SIG-M5 treated with dmso at 0.1 percent for 504 hours (cell line): ENCODE measurements at regions not wholly inside any gene's neighbourhood (a gene's known extent, or its start where the extent isn't known, plus 50 kb on each side); places are given as distances from the start of the nearest gene placed in this dataset.
"Not testable (repeated sequence)": the region's sequence is repeated elsewhere in the genome, so short reads cannot be mapped to it uniquely, and the experiment has no call there.

Experiments used
- DNase-seq: peaks from one replicate; lab custom pipeline; 2025; ENCODE audit not compliant: unreplicated experiment; lab: John Stamatoyannopoulos, UW

DNA sequence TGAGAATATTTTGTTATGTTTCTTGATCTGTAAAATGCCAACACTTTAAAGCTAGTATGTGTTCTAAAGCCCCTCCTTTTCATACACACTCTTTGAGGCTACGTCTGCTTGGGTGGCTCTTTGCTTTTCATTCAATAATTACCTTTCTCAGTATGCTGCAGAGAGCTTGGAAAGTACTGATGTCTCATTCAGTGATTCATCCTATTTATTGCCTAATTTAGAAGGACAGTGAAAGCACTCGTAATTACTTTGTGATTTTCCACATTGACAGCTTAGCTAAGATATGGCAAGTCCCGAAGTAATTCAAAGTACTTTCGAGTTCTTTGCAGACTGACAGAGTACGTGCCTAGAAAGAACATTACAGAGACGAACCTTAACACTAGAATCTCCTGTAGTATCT is 57.2 kb downstream of the BMP15 start:
- no peak for DNase-seq

DNA sequence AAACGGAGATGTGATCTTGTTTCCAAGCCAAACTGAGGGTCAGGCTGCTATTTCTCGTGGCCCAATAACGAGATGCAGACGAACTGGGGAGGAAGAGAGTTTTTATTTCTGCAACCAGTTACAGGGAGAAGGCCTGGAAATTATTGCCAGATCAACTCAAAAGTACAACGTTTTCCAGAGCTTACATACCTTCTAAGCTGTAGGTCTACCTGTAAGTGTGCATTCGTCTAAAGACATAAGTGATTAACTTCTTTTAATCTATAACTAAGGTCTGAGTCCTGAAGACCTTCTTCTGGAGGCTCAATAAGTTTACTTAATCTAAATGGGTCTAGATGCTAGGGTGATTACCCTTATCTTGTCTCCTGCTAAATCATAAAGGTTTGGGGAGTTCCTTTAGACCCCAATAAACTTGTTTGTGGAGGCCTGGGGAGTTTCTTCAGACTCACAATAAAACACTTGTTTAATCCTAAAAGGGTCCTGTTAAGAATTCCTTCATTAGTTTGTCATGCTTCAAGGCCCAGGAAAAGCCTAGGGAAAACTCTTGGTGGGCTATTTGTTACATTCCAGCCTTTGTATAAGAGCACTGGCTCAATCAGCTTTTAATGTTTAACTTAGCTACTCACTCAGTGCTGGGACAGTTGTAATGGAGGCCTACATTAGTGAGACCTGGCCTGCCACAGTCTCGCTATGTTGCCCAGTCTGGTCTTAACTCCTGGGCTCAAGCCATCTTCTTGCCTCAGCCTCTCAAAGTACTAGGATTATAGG is 58.5 kb downstream of the BMP15 start:
- not testable (repeated sequence) for DNase-seq

DNA sequence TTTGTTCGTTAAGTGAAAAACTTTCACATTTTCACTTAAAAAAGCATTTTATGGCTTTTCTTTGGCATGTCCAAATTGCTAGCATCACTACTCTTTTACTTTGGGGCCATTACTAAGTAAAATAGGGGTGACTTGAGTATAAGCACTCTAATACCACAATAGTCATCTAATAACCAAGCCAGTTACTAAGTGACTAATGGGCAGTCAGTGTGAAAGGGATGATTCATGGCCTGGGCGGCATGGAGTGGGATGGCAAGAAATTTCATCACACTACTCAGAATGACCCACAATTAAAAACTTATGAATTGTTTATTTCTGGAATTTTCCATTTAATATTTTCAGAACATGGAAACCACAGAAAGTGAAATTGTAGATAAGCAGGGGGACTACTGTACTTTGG is 60.9 kb downstream of the BMP15 start:
- no peak for DNase-seq

DNA sequence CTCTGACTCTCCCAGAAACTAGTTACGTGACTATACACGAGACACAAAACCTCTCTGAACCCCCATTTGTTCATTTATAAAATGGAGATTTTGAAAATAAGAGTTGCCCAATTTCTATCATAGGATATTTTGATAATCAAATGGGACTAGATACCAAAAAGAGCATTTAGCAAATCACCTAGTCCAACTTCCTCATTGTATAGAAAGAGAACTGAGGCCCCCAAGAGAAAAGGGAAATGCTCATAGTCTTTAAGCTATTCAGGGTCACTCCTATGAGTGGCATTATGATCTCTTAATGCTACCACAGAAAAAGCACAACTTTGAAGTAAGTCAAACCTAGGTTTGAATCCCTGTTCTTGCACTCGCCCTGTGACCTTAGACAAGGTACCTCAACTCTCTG is 62.7 kb downstream of the BMP15 start:
- no peak for DNase-seq

DNA sequence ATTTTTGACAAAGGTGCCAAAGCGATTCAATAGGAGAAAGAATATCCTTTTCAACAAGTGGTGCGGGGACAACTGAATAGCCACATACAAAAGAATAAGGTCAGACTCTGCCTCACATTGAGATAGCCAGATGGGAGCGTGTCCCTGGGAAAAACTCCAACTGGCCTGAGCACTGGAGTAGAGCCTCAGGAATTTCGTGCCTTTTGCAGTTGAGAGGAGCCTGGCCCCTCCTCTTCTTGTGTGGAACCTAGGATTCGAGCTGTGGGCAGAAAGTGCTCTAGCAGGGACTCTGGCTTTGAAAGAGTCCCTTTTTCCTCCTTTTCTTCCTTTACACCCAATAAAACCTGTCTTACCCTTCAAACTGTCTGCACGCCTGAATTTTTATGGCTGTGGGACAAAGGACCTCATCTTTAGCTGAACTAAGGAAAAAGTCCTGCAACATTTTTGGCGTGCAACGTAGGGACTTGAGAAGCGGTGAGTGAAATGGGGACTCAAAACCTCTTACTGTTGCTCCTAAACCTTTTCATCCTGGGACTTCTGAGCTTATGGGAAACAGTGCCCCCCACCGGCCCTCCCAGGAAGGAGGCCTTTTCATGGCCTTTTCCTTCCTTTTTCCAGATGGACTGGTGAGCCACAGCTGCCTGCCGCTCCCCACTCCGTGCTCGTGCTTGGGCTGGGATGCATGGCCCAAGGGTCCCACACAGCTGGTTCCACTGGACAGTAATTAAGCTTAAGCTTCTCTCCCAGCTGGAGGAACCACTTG is 68.6 kb downstream of the BMP15 start:
- no peak for DNase-seq

DNA sequence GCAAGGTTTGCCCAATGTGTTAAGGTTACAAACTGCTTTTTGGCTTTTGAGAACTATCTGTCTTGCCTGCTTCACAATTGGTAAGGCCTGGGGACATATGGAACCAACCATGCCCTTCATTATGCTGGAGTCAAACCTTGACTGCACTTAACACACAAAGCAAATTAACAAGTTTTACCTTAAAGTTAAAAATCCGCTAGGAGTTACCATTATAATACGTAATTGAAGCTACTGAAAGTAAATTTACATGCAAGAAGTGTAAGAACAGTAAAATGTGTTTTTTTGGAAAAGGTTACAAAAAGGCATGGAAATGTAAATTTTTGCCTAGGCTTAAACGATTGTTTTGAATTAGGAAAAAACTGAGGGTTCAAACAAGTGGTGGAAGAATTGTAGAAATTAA is 69.7 kb downstream of the BMP15 start:
- no peak for DNase-seq

DNA sequence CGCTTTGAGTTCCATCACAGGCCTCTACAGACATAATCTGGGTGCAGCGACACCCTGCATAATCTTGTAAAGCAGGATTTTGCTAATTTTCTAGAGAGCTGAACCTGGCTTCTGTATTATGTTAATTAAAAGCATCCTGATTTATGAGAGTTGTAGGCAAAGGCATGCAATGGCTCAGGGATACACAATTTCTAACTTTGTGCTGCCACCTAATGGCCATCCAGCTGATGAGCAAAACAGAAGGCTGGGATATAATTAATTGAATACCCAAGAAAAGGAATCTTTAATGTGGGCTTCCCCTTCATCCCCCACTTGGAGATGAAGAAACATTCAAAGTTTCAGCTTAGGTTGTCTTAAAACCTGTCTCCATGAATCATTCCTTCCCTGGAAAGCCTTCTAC is 78.1 kb downstream of the BMP15 start:
- DNase-seq = peak; percentile 3

DNA sequence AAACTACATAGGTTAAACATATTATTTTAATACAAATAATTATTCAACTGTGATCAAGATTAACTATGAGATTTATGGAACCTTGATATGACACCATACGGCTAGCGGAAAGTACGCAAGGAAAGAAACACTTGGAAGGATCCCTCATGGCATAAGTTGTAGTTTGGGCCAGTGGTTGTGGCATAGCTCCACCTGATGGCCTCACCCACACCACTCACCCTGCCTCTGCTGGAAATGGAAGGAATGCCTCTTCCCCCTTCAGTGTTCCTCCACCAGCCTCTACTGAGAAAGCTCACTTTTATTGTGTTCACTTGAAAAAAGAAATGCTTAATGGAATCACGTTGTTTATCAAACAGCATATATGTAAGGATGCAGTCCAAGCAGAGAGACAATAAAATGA is 86.4 kb downstream of the BMP15 start:
- no peak for DNase-seq

DNA sequence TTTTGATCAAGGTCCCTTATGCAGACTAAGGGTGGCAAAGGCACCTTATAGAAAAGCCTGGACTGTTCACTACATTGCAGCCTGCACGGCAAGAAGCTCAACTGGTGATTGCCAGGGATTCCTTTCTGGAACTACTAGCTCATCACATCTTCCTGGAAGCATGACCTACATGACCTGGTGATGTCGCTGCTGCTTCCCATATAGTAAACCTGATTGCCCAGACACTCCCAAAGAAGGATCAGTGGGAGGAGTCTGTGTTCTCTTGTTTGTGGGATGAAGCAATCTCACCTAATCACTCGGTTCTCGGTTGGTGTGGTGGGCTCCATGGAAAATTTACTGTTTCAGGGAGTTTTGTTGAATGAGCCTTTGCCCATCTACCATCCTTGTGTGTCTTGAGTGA is 89.8 kb downstream of the BMP15 start:
- not testable (repeated sequence) for DNase-seq

DNA sequence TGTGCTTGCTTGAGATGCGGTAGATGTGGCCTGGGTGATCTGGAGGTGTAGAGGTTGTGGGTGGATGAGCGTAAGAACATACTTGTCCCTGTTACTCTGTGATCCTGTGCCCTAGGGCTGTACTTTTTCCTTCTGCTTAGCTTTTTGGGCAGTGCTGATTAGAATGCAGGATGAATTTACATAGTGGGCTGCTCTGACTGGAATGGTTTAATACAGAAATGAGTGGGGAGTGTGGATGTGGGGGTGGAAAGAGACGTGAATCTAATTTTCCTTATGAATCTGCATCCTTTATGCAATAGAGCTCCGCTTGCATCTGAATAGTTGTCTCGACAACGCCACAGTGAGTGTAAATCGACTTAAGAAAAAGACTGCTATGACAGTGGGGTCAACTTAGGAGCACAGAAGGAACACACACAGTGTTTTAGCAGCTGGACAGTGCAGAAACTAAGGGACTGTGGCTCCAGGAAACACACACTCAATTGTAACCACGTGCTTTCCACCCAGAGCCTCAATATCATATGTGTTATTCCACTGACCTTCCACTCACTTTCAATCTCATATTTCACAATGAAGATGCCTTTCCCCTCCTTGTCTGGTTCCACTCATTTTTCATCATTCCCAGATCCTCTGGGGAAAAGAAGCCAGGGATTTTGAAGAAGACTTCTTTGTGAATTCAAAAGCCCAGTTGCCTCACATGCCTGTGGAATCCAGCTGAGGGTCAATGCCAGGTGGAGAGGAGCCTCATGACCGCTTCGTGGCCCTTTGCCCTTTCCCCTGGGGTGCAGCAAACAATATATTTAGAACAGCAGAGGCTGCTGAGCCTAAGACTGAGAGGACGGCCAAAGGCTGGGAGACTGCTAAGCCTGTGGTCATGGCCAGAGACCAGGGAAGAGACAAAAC is 91.4 kb downstream of the BMP15 start:
- DNase-seq = not testable (repeated sequence)

DNA sequence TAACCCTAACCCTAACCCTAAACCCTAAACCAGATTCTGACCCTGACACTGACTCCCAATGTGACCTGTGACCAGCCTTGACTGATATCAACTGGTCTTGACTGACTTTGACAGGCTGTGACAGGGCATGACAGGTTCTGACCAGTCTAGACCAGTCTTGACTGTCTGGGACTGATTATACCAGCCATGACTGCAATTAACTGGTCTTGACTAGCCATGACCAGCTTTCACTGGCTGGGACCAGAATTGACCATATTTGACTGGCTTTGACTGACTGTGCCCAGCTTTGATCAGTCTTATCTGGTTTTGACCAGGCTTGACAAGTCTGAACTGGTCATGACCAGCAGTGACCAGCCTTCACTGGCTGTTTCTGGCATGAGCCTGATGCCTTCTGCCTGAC is 95.5 kb downstream of the BMP15 start:
- no peak for DNase-seq

DNA sequence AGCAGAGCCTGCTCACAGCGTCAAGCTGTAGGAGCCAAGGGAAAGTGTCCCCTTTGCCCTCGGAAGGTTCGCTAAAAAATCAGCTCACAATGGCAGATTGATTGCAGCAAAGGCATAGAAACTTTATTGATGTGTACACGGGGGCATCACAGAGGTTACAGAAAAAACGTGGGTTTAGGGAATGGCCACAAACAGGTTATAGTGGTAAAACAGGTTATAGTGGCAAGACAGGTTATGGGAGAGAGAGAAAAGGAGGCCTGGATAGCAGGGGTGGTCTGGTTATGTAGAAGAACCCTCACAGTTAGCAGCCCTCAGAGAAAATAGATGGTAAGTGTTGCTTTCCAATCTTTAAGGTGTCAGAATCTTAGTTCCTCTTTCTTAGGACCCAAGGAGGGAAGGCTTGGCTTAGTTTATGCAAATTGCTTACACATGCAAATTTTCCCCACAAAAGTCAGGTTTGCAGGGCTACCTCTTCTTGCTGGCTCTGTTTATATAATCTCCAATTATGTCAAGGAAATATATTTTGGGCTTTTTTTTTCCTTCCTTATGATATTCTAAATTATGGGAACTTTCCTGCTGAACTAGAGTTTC is 113.7 kb downstream of the BMP15 start:
- DNase-seq = no peak

DNA sequence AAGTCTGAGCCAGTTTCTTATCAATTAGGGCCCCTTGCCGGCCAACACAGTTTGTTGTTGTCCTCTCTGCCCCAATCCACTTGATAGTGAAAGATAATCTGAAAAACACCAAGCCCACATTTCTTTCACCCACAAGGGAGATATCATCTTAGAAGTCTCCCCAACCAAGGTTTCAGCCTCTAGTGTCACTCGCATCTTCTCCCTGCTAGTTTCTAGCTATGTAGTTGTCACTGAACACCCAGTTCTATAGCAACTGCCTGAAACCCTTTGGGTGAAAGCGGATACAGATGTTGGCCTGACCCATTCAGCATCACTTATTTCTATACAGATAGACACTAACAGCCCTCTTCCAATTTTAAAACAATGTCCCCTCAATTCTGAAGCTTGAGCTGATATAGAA is 116.3 kb downstream of the BMP15 start:
- DNase-seq = no peak

DNA sequence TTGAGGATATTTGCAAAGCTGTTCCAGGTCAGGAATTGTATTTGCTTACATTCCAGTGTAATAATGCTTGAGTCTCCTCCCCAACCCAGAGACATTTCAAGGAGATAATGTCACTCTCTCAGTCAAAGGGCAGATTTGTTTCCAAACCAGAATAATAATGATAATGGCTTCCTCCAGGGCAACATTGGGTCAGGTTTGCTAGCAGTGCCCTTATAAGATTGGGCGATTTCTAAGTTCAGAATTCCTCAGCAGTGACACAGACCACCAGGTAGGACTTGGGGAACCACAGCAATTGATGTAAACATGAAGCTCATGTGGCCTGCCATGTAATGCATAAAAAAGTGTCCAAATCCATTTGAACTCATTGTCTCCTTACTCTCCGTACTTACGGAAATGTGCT is 125.2 kb downstream of the BMP15 start:
- no peak for DNase-seq

DNA sequence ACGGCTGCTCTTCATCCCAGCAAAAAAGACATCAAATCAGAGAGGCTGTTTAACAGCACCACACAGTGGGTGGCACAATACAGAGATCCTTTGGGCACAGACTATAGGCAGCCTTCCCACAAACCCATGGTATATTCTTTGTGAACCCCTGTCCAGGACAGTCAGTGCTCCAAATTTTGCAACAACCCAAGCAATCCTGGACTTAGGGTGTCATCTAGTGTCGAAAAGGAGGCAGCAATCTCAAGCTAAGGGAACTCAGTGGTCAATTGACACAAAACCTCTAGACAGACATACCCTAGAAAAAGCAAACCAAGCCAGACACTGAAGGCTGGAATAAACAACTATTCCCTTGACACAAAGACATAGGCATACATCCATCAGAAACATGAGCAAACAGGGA is 137.4 kb downstream of the BMP15 start:
- DNase-seq = no peak

DNA sequence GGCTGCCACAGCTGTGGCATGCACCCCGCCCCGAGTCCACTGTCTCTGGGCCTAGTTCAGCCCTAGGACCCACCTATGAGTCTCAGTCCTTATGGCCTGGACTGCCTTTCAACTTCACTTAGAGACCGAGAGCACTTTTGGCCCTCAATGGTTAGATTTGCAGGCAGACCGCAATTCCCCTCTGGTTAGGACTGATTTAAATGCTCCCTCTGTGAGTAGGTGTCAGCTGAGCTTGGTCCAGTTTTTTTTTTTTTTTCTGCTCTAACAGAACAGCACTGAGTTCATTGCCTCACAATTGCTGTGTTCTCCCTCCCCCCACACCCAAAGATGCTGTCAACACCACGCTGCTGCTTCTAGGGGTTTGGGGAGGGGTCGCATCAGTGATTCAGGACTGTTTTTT is 143.2 kb downstream of the BMP15 start:
- DNase-seq = no peak

DNA sequence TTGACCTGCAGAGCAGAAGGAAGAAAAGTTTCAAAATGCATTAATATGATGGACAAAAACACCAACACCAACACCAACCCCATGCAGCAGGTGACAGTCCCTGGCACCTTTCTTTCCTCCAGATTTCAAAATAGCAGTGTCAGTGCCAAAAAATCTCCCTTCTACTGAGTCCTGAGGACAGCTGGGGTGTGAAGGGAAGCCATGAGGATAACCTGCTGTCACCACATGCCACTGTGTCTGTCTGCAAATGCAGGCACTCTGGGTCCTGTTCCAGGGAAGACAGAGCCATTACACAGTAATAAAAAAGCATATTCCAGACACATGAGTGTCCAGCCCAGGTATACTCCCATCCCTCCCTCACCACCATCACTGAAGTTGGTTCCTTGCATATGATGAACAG is 187.5 kb downstream of the BMP15 start:
- no peak for DNase-seq

DNA sequence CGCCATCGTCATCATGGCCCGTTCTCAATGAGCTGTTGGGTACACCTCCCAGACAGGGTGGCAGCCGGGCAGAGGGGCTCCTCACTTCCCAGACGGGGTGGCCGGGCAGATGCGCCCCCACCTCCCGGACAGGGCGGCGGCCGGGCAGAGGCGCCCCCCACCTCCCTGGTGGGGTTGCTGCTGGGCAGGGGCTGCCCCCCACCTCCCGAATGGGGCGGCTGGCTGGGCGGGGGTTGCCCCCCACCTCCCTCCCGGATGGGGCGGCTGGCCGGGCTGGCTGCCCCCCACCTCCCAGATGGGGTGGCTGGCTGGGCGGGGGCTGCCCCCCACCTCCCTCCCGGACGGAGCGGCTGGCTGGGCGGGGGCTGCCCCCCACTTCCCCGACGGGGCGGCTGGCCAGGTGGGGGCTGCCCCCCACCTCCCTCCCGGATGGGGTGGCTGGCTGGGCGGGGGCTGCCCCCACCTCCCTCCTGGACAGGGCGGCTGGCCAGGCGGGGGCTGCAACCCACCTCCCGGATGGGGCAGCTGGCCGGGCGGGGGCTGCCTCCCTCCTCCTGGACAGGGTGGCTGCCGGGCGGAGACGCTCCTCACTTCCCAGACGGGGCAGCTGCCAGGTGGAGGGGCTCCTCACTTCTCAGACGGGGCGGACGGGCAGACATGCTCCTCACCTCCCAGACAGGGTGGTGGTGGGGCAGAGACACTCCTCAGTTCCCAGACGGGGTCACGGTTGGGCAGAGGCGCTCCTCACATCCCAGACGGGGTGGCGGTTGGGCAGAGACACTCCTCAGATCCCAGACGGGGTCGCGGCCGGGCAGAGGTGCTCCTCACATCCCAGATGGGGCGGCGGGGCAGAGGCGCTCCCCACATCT is 208.8 kb downstream of the BMP15 start:
- not testable (repeated sequence) for DNase-seq

DNA sequence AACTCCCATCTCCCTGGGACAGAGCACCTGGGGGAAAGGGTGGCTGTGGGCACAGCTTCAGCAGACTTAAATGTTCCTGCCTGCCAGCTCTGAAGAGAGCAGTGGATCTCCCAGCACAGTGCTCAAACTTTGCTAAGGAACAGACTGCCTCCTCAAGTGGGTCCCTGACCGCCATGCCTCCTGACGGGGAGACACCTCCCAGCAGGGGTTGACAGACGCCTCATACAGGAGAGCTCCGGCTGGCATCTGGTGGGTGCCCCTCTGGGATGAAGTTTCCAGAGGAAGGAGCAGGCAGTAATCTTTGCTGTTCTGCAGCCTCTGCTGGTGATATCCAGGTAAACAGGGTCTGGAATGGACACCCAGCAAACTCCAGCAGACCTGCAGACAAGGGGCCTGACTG is 206.9 kb upstream of the NUDT10 start:
- DNase-seq = not testable (repeated sequence)

DNA sequence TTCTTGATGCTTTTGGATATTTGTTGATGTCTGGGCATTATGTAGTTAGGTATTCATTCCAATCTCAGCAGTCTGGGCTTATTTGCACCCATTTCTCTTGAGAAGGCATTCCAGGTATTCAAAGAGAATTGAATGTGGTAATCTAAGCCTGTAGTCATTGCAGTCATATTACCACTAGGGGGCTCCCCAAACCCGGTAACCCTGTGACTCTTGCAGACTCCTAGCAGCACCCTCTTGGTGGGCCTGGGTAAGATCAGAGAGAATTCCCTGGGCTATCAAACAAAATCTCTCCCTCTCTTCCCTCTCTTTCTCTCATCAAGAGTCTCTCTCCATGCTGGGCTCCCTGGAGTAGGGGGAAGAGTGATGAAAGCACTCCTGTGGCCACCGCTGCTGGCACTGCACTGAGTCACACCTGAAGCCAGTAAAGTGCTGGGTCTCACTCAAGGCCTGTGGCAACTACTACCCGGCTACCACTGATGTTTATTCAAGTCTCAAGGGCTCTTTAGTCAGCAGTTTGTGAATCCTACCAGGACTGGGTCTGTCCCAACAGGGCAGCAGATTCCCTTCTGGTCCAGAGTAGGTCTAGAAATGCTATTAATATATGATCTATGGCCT is 187.7 kb upstream of the NUDT10 start:
- peak; percentile 19 for DNase-seq
